ENCODE measurements at regions not wholly inside any gene's neighbourhood (a gene's known extent, or its start where the extent isn't known, plus 50 kb on each side); places are given as distances from the start of the nearest gene placed in this dataset.

- peaks cover 8% of the 10 kb centered on the region for H3K9me3 Mint-ChIP-seq
These were observed 665.2 kb upstream of the FLRT2 start for GRCh38 chr14:84864548-84865271.

GRCh38 chr14:84871734-84872133 is 658.2 kb upstream of the FLRT2 start:
- POLR2A ChIA-PET = no interaction called here
- ATAC-seq (no peak), DNase-seq (ENCODE audit: low spot score) (no peak)
- H3K4me1 Mint-ChIP-seq = peaks cover 5% of the 10 kb centered on the region
- H3K27ac Mint-ChIP-seq = no peak overlapping the region
- CTCF ChIA-PET = no interaction called here
- no peaks in the 10 kb centered on the region for H3K36me3 Mint-ChIP-seq
- no peaks in the 10 kb centered on the region for H3K9me3 Mint-ChIP-seq
- H3K4me3 Mint-ChIP-seq = no peak overlapping the region
- no peaks in the 10 kb centered on the region for H3K27me3 Mint-ChIP-seq (ENCODE audit: low read depth)
- TF ChIP-seq, protein P1, sequence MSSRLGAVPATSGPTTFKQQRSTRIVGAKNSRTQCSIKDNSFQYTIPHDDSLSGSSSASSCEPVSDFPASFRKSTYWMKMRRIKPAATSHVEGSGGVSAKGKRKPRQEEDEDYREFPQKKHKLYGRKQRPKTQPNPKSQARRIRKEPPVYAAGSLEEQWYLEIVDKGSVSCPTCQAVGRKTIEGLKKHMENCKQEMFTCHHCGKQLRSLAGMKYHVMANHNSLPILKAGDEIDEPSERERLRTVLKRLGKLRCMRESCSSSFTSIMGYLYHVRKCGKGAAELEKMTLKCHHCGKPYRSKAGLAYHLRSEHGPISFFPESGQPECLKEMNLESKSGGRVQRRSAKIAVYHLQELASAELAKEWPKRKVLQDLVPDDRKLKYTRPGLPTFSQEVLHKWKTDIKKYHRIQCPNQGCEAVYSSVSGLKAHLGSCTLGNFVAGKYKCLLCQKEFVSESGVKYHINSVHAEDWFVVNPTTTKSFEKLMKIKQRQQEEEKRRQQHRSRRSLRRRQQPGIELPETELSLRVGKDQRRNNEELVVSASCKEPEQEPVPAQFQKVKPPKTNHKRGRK (CRISPR knock-in tag; IDR thresholded peaks at IDR 0.05; ENCODE audit: borderline replicate concordance) = no peak
- TF ChIP-seq PRRX2 (CRISPR knock-in tag; IDR thresholded peaks at IDR 0.05) (no peak), HMGA2 (CRISPR knock-in tag; IDR thresholded peaks at IDR 0.05) (no peak), FOXK1 (CRISPR knock-in tag; IDR thresholded peaks at IDR 0.05) (no peak), KAT7 (CRISPR knock-in tag; IDR thresholded peaks at IDR 0.05; ENCODE audit: borderline replicate concordance) (no peak), ZBTB43 (CRISPR knock-in tag; IDR thresholded peaks at IDR 0.05) (no peak), MYBL2 (CRISPR knock-in tag; IDR thresholded peaks at IDR 0.05) (no peak), ZNF138 (CRISPR knock-in tag; conservative IDR thresholded peaks at IDR 0.05) (no peak), SMAD3 (CRISPR knock-in tag; IDR thresholded peaks at IDR 0.05; ENCODE audit: borderline replicate concordance) (no peak), JAZF1 (CRISPR knock-in tag; IDR thresholded peaks at IDR 0.05) (no peak), TCF7 (CRISPR knock-in tag; IDR thresholded peaks at IDR 0.05; ENCODE audit: low read depth) (no peak), ELF4 (CRISPR knock-in tag; IDR thresholded peaks at IDR 0.05; ENCODE audit: low read depth) (no peak)
- TF ChIP-seq, protein P2, sequence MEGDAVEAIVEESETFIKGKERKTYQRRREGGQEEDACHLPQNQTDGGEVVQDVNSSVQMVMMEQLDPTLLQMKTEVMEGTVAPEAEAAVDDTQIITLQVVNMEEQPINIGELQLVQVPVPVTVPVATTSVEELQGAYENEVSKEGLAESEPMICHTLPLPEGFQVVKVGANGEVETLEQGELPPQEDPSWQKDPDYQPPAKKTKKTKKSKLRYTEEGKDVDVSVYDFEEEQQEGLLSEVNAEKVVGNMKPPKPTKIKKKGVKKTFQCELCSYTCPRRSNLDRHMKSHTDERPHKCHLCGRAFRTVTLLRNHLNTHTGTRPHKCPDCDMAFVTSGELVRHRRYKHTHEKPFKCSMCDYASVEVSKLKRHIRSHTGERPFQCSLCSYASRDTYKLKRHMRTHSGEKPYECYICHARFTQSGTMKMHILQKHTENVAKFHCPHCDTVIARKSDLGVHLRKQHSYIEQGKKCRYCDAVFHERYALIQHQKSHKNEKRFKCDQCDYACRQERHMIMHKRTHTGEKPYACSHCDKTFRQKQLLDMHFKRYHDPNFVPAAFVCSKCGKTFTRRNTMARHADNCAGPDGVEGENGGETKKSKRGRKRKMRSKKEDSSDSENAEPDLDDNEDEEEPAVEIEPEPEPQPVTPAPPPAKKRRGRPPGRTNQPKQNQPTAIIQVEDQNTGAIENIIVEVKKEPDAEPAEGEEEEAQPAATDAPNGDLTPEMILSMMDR (IDR thresholded peaks at IDR 0.05) = no peak

More at GRCh38 chr14:84864548-84865271, 665.2 kb upstream of the FLRT2 start:
- H3K27ac Mint-ChIP-seq = no peak overlapping the region
- H3K4me3 Mint-ChIP-seq = no peak overlapping the region
- ChIA-PET CTCF (no interaction called here), POLR2A (no interaction called here)
- TF ChIP-seq, protein P3, sequence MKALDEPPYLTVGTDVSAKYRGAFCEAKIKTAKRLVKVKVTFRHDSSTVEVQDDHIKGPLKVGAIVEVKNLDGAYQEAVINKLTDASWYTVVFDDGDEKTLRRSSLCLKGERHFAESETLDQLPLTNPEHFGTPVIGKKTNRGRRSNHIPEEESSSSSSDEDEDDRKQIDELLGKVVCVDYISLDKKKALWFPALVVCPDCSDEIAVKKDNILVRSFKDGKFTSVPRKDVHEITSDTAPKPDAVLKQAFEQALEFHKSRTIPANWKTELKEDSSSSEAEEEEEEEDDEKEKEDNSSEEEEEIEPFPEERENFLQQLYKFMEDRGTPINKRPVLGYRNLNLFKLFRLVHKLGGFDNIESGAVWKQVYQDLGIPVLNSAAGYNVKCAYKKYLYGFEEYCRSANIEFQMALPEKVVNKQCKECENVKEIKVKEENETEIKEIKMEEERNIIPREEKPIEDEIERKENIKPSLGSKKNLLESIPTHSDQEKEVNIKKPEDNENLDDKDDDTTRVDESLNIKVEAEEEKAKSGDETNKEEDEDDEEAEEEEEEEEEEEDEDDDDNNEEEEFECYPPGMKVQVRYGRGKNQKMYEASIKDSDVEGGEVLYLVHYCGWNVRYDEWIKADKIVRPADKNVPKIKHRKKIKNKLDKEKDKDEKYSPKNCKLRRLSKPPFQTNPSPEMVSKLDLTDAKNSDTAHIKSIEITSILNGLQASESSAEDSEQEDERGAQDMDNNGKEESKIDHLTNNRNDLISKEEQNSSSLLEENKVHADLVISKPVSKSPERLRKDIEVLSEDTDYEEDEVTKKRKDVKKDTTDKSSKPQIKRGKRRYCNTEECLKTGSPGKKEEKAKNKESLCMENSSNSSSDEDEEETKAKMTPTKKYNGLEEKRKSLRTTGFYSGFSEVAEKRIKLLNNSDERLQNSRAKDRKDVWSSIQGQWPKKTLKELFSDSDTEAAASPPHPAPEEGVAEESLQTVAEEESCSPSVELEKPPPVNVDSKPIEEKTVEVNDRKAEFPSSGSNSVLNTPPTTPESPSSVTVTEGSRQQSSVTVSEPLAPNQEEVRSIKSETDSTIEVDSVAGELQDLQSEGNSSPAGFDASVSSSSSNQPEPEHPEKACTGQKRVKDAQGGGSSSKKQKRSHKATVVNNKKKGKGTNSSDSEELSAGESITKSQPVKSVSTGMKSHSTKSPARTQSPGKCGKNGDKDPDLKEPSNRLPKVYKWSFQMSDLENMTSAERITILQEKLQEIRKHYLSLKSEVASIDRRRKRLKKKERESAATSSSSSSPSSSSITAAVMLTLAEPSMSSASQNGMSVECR (CRISPR knock-in tag; IDR thresholded peaks at IDR 0.05; ENCODE audit: borderline replicate concordance) = no peak
- TF ChIP-seq PRRX2 (CRISPR knock-in tag; IDR thresholded peaks at IDR 0.05) = no peak
- TF ChIP-seq TEAD4 (CRISPR knock-in tag; IDR thresholded peaks at IDR 0.05) = no peak
- TF ChIP-seq, protein P4, sequence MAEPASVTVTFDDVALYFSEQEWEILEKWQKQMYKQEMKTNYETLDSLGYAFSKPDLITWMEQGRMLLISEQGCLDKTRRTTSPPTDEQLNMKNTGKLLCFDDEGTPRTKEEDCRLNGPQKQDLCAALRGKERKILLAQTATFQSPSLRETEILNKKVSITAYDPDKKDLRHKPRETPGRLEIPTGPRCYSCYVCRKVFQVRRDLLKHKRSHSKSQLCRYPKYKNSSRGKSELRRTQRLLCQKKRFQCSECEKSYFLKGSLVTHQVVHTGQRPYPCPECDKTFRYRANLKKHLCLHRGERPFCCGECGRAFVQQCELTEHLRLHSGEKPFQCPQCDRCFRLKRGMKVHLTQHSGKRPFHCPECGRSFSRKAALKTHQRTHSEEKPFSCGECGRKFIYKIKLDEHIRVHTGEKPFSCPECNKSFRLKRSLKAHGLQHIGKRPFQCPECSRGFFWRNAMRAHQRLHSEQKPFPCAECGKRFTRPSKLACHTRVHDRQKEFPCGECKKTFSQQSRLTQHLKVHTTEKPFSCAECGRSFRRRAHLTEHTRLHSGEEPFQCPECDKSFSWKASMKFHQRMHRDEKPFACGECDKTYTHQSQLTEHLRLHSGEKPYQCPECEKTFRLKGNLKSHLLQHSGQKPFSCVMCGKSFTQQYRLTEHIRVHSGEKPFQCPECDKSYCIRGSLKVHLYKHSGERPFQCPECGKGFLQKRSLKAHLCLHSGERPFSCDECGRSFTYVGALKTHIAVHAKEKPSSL (CRISPR knock-in tag; conservative IDR thresholded peaks at IDR 0.05) = no peak
- no peak for TF ChIP-seq NR2C2 (CRISPR knock-in tag; IDR thresholded peaks at IDR 0.05)
- TF ChIP-seq SMAD3 (CRISPR knock-in tag; IDR thresholded peaks at IDR 0.05; ENCODE audit: borderline replicate concordance) = no peak
- no peak for TF ChIP-seq ZNF396 (CRISPR knock-in tag; IDR thresholded peaks at IDR 0.05; ENCODE audit: borderline replicate concordance)
- no peak for TF ChIP-seq ZMAT4 (CRISPR knock-in tag; IDR thresholded peaks at IDR 0.05)
- no peak for TF ChIP-seq ZNF317 (CRISPR knock-in tag; IDR thresholded peaks at IDR 0.05; ENCODE audit: borderline replicate concordance, low read depth)
- TF ChIP-seq, protein P5, sequence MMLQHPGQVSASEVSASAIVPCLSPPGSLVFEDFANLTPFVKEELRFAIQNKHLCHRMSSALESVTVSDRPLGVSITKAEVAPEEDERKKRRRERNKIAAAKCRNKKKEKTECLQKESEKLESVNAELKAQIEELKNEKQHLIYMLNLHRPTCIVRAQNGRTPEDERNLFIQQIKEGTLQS (CRISPR knock-in tag; conservative IDR thresholded peaks at IDR 0.05) = no peak
- TF ChIP-seq FOXJ3 (CRISPR knock-in tag; IDR thresholded peaks at IDR 0.05; ENCODE audit: borderline replicate concordance) = no peak
- DNase-seq (ENCODE audit: low spot score) (no peak), ATAC-seq (no peak)
- H3K36me3 Mint-ChIP-seq = no peaks in the 10 kb centered on the region
- H3K4me1 Mint-ChIP-seq = no peaks in the 10 kb centered on the region
- no peaks in the 10 kb centered on the region for H3K27me3 Mint-ChIP-seq (ENCODE audit: low read depth)

All from WTC11 (cell line).